GM21529 (cell line): ENCODE measurements at regions not wholly inside any gene's neighbourhood (a gene's known extent, or its start where the extent isn't known, plus 50 kb on each side); places are given as distances from the start of the nearest gene placed in this dataset.
"Not testable (repeated sequence)": the region's sequence is repeated elsewhere in the genome, so short reads cannot be mapped to it uniquely, and the experiment has no call there.

ENCODE experiments used
- ATAC-seq: cut with Tn5 transposase; IDR thresholded peaks from one replicate; pipeline ENCODE4 v1.9.1; 2021; ENCODE audit not compliant: unreplicated experiment

- ATAC-seq: not testable (repeated sequence)
Observed at GRCh38 chr11:134851503-134852224, 439.6 kb upstream of the B3GAT1 start.

GRCh38 chr11:134850566-134850965 is 438.5 kb upstream of the B3GAT1 start:
- ATAC-seq: no peak

- no peak for ATAC-seq
Observed at GRCh38 chr11:134849833-134850232, 437.8 kb upstream of the B3GAT1 start.

GRCh38 chr11:134847083-134847715 is 435.2 kb upstream of the B3GAT1 start:
- no peak for ATAC-seq

GRCh38 chr11:134846328-134847082 is 434.5 kb upstream of the B3GAT1 start:
- ATAC-seq: no peak

GRCh38 chr11:134845474-134846327 is 433.7 kb upstream of the B3GAT1 start:
- no peak for ATAC-seq

GRCh38 chr11:134844838-134845237 is 432.8 kb upstream of the B3GAT1 start:
- no peak for ATAC-seq

GRCh38 chr11:134843735-134844134 is 431.7 kb upstream of the B3GAT1 start:
- ATAC-seq: no peak

GRCh38 chr11:134843020-134843419 is 431.0 kb upstream of the B3GAT1 start:
- ATAC-seq: no peak

- no peak for ATAC-seq
Observed at GRCh38 chr11:134841972-134842371, 429.9 kb upstream of the B3GAT1 start.

- ATAC-seq: no peak
Observed at GRCh38 chr11:134841411-134841810, 429.4 kb upstream of the B3GAT1 start.

GRCh38 chr11:134840945-134841344 is 428.9 kb upstream of the B3GAT1 start:
- no peak for ATAC-seq

GRCh38 chr11:134840165-134840564 is 428.1 kb upstream of the B3GAT1 start:
- not testable (repeated sequence) for ATAC-seq

GRCh38 chr11:134838708-134839107 is 426.7 kb upstream of the B3GAT1 start:
- ATAC-seq: no peak

- no peak for ATAC-seq
Observed at GRCh38 chr11:134837887-134838232, 425.8 kb upstream of the B3GAT1 start.

GRCh38 chr11:134837166-134837886 is 425.3 kb upstream of the B3GAT1 start:
- no peak for ATAC-seq

- ATAC-seq: no peak
Observed at GRCh38 chr11:134836561-134836960, 424.5 kb upstream of the B3GAT1 start.

GRCh38 chr11:134835561-134835960 is 423.5 kb upstream of the B3GAT1 start:
- no peak for ATAC-seq

- no peak for ATAC-seq
Observed at GRCh38 chr11:134830312-134830711, 418.3 kb upstream of the B3GAT1 start.

GRCh38 chr11:134823970-134824369 is 411.9 kb upstream of the B3GAT1 start:
- no peak for ATAC-seq
